Lung (tissue), 11 donors: ENCODE measurements at regions not wholly inside any gene's neighbourhood (a gene's known extent, or its start where the extent isn't known, plus 50 kb on each side); places are given as distances from the start of the nearest gene placed in this dataset.

Experiments
- ATAC-seq: fragments of 200-7000 bp; cut with Tn5 transposase; one replicate; pipeline ENCODE4 v1.9.1; 2020; ENCODE audit warnings: moderate number of reproducible peaks; ENCODE audit not compliant: insufficient read depth, low FRiP score
- DNase-seq, 3 donors: peaks; one replicate each; pipeline ENCODE4 v3.0.0-alpha.2; 2013 to 2017
- H3K27ac ChIP-seq, 2 donors: one replicate each; pipeline ENCODE4 v1.5.1; 2013; ENCODE audit warnings: mild to moderate bottlenecking in 2 of 2, moderate library complexity in 2 of 2, control low read depth in 1 of 2, inconsistent platforms in 1 of 2, low read depth in 1 of 2, low read length in 1 of 2
- H3K27me3 ChIP-seq, 3 donors: one replicate each; pipeline ENCODE4 v1.5.1; 2013; ENCODE audit warnings: low read length in 2 of 3; ENCODE audit not compliant: control insufficient read depth in 3 of 3, insufficient read depth in 3 of 3
- H3K36me3 ChIP-seq, 4 donors: one replicate each; pipeline ENCODE4 v1.5.1; 2013; ENCODE audit warnings: low read length in 4 of 4, mild to moderate bottlenecking in 1 of 4, moderate library complexity in 1 of 4; ENCODE audit not compliant: control insufficient read depth in 4 of 4, insufficient read depth in 4 of 4
- H3K4me1 ChIP-seq, 5 donors: one replicate each; pipeline ENCODE4 v1.5.1; 2013; ENCODE audit warnings: low read length in 5 of 5, mild to moderate bottlenecking in 2 of 5, moderate library complexity in 1 of 5; ENCODE audit not compliant: control insufficient read depth in 5 of 5, insufficient read depth in 5 of 5
- H3K4me3 ChIP-seq: one replicate; pipeline ENCODE4 v1.5.1; 2013; ENCODE audit warnings: mild to moderate bottlenecking, control low read depth, moderate library complexity
- H3K9ac ChIP-seq, 2 donors: one replicate each; pipeline ENCODE4 v1.5.1; 2013; ENCODE audit warnings: low read length in 2 of 2, control low read depth in 1 of 2; ENCODE audit not compliant: insufficient read depth in 1 of 2
- H3K9me3 ChIP-seq, 4 donors: one replicate each; pipeline ENCODE4 v1.5.1; 2013; ENCODE audit warnings: low read length in 3 of 4, mild to moderate bottlenecking in 1 of 4, moderate library complexity in 1 of 4; ENCODE audit not compliant: control insufficient read depth in 4 of 4, insufficient read depth in 3 of 4
- CTCF ChIP-seq: IDR thresholded peaks from 2 replicates; pipeline ENCODE4 v1.5.1; 2012; ENCODE audit warnings: mild to moderate bottlenecking; ENCODE audit errors: control extremely low read depth, extremely low read depth
- WGBS, 2 donors: extraction: QIAGEN DNeasy Blood & Tissue Kit; methylation state at CpG; one replicate each; pipeline ENCODE4 v1.1.7; 2013; 5-methylcytosine and 5-hydroxymethylcytosine counted together
- donor health status: control.
- donor health status: control.
- donor health status: Bipolar disorder and iron deficiency.
- donor health status: healthy.
- donor health status: DM: yes; HTN: yes; CAD: no.

GRCh38 chr1:192066202-192066601 is 92.1 kb upstream of the RGS18 start:
- WGBS, 2 donors = 70 to 76% methylated on average over 4 of the region's 4 CpGs
- Histone ChIP-seq H3K4me1 (no peaks in the 10 kb centered on the region), H3K9ac (no peak overlapping the region), H3K27me3 (no peaks in the 10 kb centered on the region), H3K27ac (no peak overlapping the region), H3K9me3 (no peaks in the 10 kb centered on the region), H3K36me3 (no peaks in the 10 kb centered on the region), H3K4me3 (no peak overlapping the region)
- TF ChIP-seq CTCF = no peak
- ATAC-seq (no peak), DNase-seq (no peak)

- WGBS, 2 donors = 56 to 62% methylated on average over 3 of the region's 3 CpGs
- Histone ChIP-seq H3K27me3 (no peaks in the 10 kb centered on the region), H3K4me1 (no peaks in the 10 kb centered on the region), H3K36me3 (no peaks in the 10 kb centered on the region), H3K4me3 (no peak overlapping the region), H3K9me3 (no peaks in the 10 kb centered on the region), H3K9ac (no peak overlapping the region), H3K27ac (no peak overlapping the region)
- TF ChIP-seq CTCF = no peak
- no peak for DNase-seq
- no peak for ATAC-seq
These were observed 90.9 kb upstream of the RGS18 start for GRCh38 chr1:192067360-192067759.

GRCh38 chr1:192070213-192070612 is 88.0 kb upstream of the RGS18 start:
- H3K27me3 ChIP-seq = no peaks in the 10 kb centered on the region
- no peak for DNase-seq
- H3K27ac ChIP-seq = no peak overlapping the region
- no peak overlapping the region for H3K9ac ChIP-seq
- ATAC-seq = no peak
- H3K9me3 ChIP-seq = no peaks in the 10 kb centered on the region
- H3K4me1 ChIP-seq = no peaks in the 10 kb centered on the region
- H3K4me3 ChIP-seq = no peak overlapping the region
- 83 to 84% methylated on average over 2 of the region's 2 CpGs for WGBS, 2 donors
- no peaks in the 10 kb centered on the region for H3K36me3 ChIP-seq
- TF ChIP-seq CTCF = no peak

- 61 to 85% methylated on average over 2 of the region's 2 CpGs for WGBS, 2 donors
- Histone ChIP-seq H3K36me3 (no peaks in the 10 kb centered on the region), H3K4me3 (no peak overlapping the region), H3K9ac (no peak overlapping the region), H3K4me1 (no peaks in the 10 kb centered on the region), H3K27me3 (no peaks in the 10 kb centered on the region), H3K27ac (no peak overlapping the region), H3K9me3 (no peaks in the 10 kb centered on the region)
- TF ChIP-seq CTCF = no peak
- DNase-seq = peak in 2 of 3 donors; percentile 42 to 51
- no peak for ATAC-seq
These were observed 77.6 kb upstream of the RGS18 start for GRCh38 chr1:192080684-192081083.
